H1 (cell line): ENCODE measurements at regions not wholly inside any gene's neighbourhood (a gene's known extent, or its start where the extent isn't known, plus 50 kb on each side); places are given as distances from the start of the nearest gene placed in this dataset.

Experiments used
- CHD2 ChIP-seq: IDR thresholded peaks from 2 replicates; pipeline ENCODE4 v1.6.1; 2012; ENCODE audit warnings: low read length, improper control_type of control experiment
- CHD7 ChIP-seq: fragments of 300-600 bp; sonication (generic); IDR thresholded peaks from 2 replicates; pipeline ENCODE4 v1.7.1; 2012; ENCODE audit warnings: low read length, moderate library complexity, mild to moderate bottlenecking, inconsistent platforms; ENCODE audit not compliant: insufficient replicate concordance
- EGR1 ChIP-seq: IDR thresholded peaks from 2 replicates; pipeline ENCODE4 v1.6.1; 2011; ENCODE audit warnings: low read depth, low read length, borderline replicate concordance
- RNF2 ChIP-seq: fragments of 200-900, 300-1000 bp; sonication (generic); IDR thresholded peaks from 2 replicates; pipeline ENCODE4 v1.7.1; 2016; ENCODE audit warnings: borderline replicate concordance, low read depth, mild to moderate bottlenecking, antibody characterized with exemption, low read length; ENCODE audit not compliant: poor library complexity, severe bottlenecking; ENCODE audit errors: missing control alignments
- RXRA ChIP-seq: IDR thresholded peaks from 2 replicates; pipeline ENCODE4 v1.6.1; 2011; ENCODE audit warnings: low read depth, mild to moderate bottlenecking, low read length, moderate library complexity; ENCODE audit not compliant: insufficient read depth
- SIRT6 ChIP-seq: IDR thresholded peaks from one replicate; pipeline ENCODE4 v1.7.1; 2012; ENCODE audit warnings: low read length, inconsistent platforms
- SP4 ChIP-seq: IDR thresholded peaks from 2 replicates; pipeline ENCODE4 v1.6.1; 2012; ENCODE audit warnings: low read length, inconsistent platforms

GRCh38 chr3:39558775-39559306 lies 91.4 kb downstream of the MOBP start (continued):
- TF ChIP-seq CHD7 (no peak), EGR1 (no peak), SP4 (no peak), RXRA (no peak), SIRT6 (no peak), CHD2 (no peak), RNF2 (no peak)
- TF ChIP-seq, all 59 proteins: peak for 0
